ENCODE measurements at regions not wholly inside any gene's neighbourhood (a gene's known extent, or its start where the extent isn't known, plus 50 kb on each side); places are given as distances from the start of the nearest gene placed in this dataset.

- Histone ChIP-seq H3K27me3 (no peaks in the 10 kb centered on the region), H3K27ac (no peak overlapping the region), H3K4me1 (no peaks in the 10 kb centered on the region), H3K9me3 (no peaks in the 10 kb centered on the region), H3K36me3 (no peaks in the 10 kb centered on the region), H3K4me3 (no peak overlapping the region)
- intact Hi-C loops (cut with DNase I): no loop called here
- 75% methylated on average over 2 of the region's 2 CpGs for WGBS (ENCODE audit: insufficient coverage, low coverage, low lambda C conversion rate, missing lambda C conversion rate)
- ATAC-seq: no peak
- no peak for TF ChIP-seq CTCF (IDR thresholded peaks at IDR 0.05)
- no peak for TF ChIP-seq POLR2A (IDR thresholded peaks at IDR 0.05)
- DNase-seq: no peak
These were observed 290.5 kb upstream of the RARB start for GRCh38 chr3:25137606-25138005.

- Histone ChIP-seq H3K36me3 (no peaks in the 10 kb centered on the region), H3K4me3 (no peak overlapping the region), H3K27ac (no peak overlapping the region), H3K9me3 (no peaks in the 10 kb centered on the region), H3K4me1 (no peaks in the 10 kb centered on the region), H3K27me3 (no peaks in the 10 kb centered on the region)
- TF ChIP-seq POLR2A (IDR thresholded peaks at IDR 0.05) (no peak), CTCF (IDR thresholded peaks at IDR 0.05) (no peak)
- intact Hi-C loops (cut with DNase I): no loop called here
- DNase-seq (no peak), ATAC-seq (no peak)
- WGBS (ENCODE audit: insufficient coverage, low coverage, low lambda C conversion rate, missing lambda C conversion rate): 72% methylated on average over 1 of the region's 1 CpG
These were observed 288.8 kb upstream of the RARB start for GRCh38 chr3:25139267-25139666.

GRCh38 chr3:25142609-25143355 lies 285.3 kb upstream of the RARB start:
- no peak overlapping the region for H3K27ac ChIP-seq
- H3K36me3 ChIP-seq: no peaks in the 10 kb centered on the region
- no peaks in the 10 kb centered on the region for H3K4me1 ChIP-seq
- DNase-seq (no peak), ATAC-seq (no peak)
- no peaks in the 10 kb centered on the region for H3K27me3 ChIP-seq
- no peaks in the 10 kb centered on the region for H3K9me3 ChIP-seq
- intact Hi-C loops (cut with DNase I): no loop called here
- no peak for TF ChIP-seq CTCF (IDR thresholded peaks at IDR 0.05)
- no peak for TF ChIP-seq POLR2A (IDR thresholded peaks at IDR 0.05)
- H3K4me3 ChIP-seq: no peak overlapping the region
- WGBS (ENCODE audit: insufficient coverage, low coverage, low lambda C conversion rate, missing lambda C conversion rate): 56% methylated on average over 5 of the region's 6 CpGs

DNA sequence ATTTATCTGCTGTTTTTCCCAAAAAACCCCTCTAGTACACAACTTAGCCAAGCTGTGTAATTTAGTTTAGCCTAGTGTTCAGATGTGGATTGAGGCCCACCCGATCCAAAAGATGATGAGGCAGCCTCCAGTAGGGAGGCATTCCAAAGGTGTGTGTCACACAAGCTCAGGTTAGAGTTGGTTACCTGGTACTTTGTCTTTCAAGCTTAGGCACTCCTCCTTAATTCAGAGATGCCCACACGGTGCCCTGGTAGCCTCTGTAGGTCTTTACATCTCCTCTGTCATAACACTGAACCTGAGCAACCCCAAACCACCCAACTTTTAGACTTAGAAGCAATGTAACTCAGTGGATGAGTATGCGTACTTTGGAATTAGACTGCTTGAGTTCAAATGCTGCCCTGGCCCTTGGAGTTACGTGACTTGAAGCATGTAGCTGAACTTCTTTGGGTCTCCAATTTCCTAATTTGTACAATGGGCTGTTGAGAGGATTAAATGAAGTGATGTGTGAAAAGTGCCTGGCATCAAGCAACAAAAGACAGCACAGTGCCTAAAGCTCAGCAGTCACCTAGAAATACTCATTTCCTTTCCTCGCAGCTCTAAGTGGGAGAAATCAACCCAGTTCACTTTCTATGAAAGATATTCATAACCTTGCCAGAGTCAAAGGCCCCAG lies 284.6 kb upstream of the RARB start:
- Histone ChIP-seq H3K4me3 (no peak overlapping the region), H3K4me1 (no peaks in the 10 kb centered on the region), H3K27ac (no peak overlapping the region), H3K27me3 (no peaks in the 10 kb centered on the region), H3K9me3 (no peaks in the 10 kb centered on the region), H3K36me3 (no peaks in the 10 kb centered on the region)
- 55% methylated on average over 4 of the region's 5 CpGs for WGBS (ENCODE audit: insufficient coverage, low coverage, low lambda C conversion rate, missing lambda C conversion rate)
- intact Hi-C loops (cut with DNase I): no loop called here
- TF ChIP-seq POLR2A (IDR thresholded peaks at IDR 0.05) (no peak), CTCF (IDR thresholded peaks at IDR 0.05) (no peak)
- no peak for DNase-seq
- ATAC-seq: no peak

Data from right lobe of liver (tissue), 6 donors.